H7 (cell line): ENCODE measurements at regions not wholly inside any gene's neighbourhood (a gene's known extent, or its start where the extent isn't known, plus 50 kb on each side); places are given as distances from the start of the nearest gene placed in this dataset.
"Not testable (repeated sequence)": the region's sequence is repeated elsewhere in the genome, so short reads cannot be mapped to it uniquely, and the experiment has no call there.

ENCODE experiments used
- DNase-seq: peaks from one replicate; pipeline ENCODE4 v3.0.0; 2012
- H3K27me3 ChIP-seq: 2 replicates; pipeline ENCODE4 v1.6.0; 2011; ENCODE audit warnings: mild to moderate bottlenecking, low read length; ENCODE audit not compliant: control insufficient read depth, insufficient read depth
- H3K36me3 ChIP-seq: replicated peaks from 2 replicates; pipeline ENCODE4 v1.5.1; 2011; ENCODE audit warnings: low read length; ENCODE audit not compliant: control insufficient read depth, insufficient read depth
- H3K4me3 ChIP-seq: 2 replicates; pipeline ENCODE4 v1.5.1; 2011; ENCODE audit warnings: low read depth, mild to moderate bottlenecking, control low read depth, low read length, moderate library complexity; ENCODE audit not compliant: insufficient read depth

DNA sequence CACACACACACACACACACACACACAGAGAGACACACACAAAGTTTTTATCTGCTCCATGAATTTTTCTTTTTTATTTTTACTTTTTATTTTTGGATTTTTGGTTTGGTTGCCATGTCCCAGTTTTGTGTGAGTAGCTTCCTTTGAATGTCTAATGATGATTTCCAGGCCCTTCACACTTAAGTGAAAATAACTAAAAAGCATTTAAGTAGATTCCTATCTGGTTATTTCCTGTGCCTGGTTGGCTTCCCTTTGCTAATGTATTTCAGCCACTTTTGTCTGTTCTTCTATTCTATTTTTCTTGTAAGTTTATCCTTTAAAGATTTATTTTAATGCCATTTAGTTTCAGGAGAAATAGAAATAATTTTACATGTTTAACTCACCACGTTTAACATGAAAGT, 755.4 kb downstream of the SLC6A15 start:
- H3K4me3 ChIP-seq = no peak overlapping the region
- H3K36me3 ChIP-seq = no peaks in the 10 kb centered on the region
- no peaks in the 10 kb centered on the region for H3K27me3 ChIP-seq
- DNase-seq = no peak

DNA sequence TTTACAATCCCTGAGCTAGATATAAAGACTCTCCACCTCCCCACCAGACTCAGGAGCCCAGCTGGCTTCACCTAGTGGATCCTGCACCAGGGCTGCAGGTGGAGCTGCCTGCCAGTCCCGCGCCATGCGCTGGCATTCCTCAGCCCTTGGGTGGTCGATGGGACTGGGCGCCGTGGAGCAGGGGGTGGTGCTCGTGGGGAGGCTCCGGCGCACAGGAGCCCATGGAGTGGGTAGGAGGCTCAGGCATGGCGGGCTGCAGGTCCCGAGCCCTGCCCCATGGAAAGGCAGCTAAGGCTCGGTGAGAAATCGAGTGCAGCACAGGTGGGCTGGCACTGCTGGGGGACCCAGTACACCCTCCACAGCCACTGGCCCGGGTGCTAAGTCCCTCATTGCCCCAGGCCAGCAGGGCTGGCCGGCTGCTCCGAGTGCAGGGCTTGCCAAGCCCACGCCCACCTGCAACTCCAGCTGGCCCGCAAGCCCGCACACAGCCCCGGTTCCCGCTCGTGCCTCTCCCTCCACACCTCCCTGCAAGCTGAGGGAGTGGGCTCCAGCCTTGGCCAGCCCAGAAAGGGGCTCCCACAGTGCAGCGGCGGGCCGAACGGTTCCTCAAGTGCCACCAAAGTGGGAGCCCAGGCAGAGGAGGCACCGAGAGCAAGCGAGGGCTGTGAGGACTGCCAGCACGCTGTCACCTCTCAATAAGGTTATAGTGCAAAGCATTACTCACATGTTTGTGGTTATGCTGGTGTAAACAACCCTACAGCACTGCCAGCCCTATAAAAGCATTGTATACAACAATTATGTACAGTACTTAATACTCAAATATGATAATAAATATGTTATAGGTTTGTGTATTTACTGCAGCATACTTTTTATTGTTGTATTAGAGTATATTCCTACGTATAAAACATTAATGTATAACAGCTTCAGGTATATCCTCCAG, 757.3 kb downstream of the SLC6A15 start:
- not testable (repeated sequence) for H3K36me3 ChIP-seq, H3K4me3 ChIP-seq, H3K27me3 ChIP-seq, DNase-seq

DNA sequence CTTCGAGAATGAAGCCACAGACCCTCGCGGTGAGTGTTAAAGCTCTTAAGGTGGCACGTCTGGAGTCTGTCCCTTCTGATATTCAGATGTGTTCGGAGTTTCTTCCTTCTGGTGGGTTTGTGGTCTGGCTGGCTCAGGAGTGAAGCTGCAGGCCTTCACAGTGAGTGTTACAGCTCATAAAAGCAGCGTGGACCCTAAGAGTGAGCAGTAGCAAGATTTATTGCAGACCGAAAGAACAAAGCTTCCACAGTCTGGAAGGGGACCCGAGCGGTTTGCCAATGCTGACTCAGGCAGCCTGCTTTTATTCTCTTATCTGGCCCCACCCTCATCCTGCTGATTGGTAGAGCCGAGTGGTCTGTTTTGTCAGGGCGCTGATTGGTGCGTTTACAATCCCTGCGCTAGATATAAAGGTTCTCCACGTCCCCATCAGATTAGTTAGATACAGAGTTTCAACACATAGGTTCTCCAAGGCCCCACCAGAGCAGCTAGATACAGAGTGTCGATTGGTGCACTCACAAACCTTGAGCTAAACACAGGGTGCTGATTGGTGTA, 758.1 kb downstream of the SLC6A15 start:
- not testable (repeated sequence) for H3K27me3 ChIP-seq, H3K4me3 ChIP-seq, H3K36me3 ChIP-seq, DNase-seq

DNA sequence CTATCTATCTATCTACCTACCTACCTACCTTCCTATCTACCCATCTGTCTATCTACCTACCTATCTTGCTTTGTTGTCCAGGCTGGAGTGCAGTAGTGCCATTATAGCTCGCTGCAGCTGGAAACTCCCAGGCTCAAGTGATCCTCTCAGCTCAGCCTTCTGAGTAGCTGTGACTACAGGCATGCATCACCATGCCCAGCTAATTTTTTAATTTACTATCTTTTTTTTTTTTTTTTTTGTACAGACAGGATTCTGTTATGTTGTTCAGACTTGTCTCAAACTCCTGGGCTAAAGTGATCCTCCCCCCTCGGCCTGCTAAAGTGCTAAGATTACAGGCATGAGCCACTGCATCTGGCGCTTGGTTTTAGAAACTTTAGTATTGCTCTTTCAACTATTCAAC, 762.4 kb downstream of the SLC6A15 start:
- DNase-seq = no peak
- H3K27me3 ChIP-seq = no peaks in the 10 kb centered on the region
- H3K36me3 ChIP-seq = no peaks in the 10 kb centered on the region
- H3K4me3 ChIP-seq = no peak overlapping the region

DNA sequence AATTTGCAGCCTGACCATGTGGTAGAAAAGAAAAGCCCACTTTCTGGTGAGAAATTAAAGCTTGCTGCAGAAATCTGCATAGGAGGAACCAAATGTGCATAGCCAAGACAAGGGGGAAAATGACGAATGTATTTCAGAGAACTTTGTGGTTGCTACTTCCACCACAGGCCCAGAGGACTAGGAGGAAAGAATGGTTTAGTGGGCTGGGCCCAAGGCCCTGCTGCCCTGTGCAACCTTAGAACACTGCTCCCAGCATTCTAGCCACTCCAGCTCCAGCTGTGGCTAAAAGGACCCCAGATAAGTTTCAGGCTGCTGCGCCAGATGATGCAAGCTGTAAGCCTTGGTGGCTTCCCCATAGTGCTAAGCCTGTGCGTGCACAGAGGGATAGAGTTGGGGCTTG, 764.3 kb downstream of the SLC6A15 start:
- H3K4me3 ChIP-seq = no peak overlapping the region
- no peaks in the 10 kb centered on the region for H3K36me3 ChIP-seq
- H3K27me3 ChIP-seq = no peaks in the 10 kb centered on the region
- no peak for DNase-seq

DNA sequence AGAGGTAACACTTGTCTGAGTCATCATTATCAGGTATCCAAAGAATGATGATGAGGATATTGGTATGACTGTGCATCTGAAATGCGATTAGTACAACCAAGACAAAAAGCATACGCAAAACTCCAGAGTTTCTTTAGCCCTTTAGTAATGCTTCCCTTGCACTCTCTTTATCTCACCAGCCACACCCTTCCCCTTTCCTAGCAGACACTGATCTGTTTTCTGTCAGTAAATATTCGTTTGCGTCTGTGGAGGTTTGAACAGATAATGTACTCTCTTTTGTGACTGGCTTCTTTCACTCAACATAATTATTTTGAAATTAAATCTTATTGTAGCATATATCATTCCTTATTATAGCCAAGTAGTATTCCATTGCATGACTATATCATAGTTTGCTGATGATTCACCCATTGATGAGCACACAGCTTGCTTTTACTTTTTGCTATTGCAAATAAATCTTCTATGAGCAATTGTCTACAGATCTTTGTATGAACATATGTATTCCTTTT, 775.7 kb downstream of the SLC6A15 start:
- no peak overlapping the region for H3K4me3 ChIP-seq
- no peaks in the 10 kb centered on the region for H3K27me3 ChIP-seq
- DNase-seq = no peak
- H3K36me3 ChIP-seq = no peaks in the 10 kb centered on the region

DNA sequence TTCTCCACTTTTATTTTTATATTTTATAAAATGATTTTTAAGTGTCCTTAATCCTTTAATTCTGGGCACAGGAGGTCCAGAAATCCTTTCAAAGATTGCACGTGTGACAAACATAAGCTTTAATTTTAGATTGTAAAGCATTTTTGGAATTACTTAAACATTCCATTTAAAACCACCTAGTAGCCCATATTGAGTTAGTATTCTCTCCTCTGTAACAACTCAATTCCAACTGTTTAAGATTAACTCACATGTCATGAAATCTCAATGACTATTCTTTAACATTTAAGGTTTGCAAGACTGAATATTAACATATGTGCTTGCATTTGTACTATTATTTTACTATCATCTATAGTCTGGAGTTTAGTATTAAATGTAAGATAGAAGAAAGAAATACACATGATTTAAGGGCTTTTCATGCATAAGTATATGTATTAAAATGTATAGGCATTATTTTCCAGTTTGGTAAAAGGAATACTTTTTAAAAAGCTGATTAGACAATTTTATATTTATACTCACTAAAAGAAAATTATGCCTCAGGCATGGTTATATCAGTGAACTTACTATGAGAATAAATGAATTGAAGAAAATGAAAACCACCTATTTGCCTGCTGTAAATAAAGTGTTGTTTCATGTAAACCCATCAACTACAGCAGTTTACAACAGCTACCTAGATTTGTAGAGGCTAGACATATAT, 776.9 kb downstream of the SLC6A15 start:
- no peak for DNase-seq
- Histone ChIP-seq H3K4me3 (no peak overlapping the region), H3K36me3 (no peaks in the 10 kb centered on the region), H3K27me3 (no peaks in the 10 kb centered on the region)

DNA sequence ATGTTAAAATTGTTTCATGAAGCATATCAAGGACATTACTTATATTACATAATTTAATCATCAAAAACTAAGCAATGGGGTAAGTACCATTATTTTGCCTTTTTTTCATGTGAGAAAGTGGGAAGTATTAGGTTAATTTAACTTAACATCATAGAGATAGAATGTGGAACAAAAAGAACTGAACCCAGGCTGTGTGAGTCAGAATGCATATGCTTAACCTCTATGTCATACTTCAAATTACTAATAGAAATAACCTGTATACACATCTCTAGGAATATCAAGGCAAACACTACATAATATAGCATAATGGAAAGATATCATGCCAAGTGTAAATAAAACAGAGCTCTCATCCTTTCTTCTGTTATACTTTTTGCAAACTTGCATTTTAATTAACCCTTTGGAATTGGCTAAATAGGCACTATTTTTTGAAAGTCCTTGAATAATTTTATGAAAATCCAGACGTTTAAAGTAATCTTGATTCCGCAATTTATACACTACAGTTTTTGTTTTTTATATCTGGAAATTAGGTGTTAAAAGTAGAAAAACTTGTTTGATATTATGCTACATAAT, 777.7 kb downstream of the SLC6A15 start:
- DNase-seq = no peak
- Histone ChIP-seq H3K4me3 (no peak overlapping the region), H3K27me3 (no peaks in the 10 kb centered on the region), H3K36me3 (no peaks in the 10 kb centered on the region)

DNA sequence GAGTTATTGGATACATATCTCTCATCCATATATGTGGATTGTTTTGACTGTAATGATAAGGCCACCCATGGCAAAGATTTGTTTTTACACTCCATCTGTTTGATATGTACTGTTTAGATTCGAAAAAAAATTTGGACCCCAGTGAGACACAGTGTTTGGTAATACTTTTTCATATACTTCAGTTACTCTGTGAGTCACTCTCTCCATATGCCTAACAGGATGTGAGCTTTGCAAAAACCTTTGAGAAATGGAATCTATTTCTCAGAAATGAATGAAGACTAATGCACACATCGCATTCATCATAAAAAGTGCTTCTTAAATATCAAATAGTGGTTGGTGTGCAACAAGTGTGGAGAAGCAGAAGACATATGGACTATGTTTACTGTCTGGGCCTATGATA, 781.5 kb downstream of the SLC6A15 start:
- Histone ChIP-seq H3K27me3 (no peaks in the 10 kb centered on the region), H3K36me3 (no peaks in the 10 kb centered on the region), H3K4me3 (no peak overlapping the region)
- DNase-seq = no peak

DNA sequence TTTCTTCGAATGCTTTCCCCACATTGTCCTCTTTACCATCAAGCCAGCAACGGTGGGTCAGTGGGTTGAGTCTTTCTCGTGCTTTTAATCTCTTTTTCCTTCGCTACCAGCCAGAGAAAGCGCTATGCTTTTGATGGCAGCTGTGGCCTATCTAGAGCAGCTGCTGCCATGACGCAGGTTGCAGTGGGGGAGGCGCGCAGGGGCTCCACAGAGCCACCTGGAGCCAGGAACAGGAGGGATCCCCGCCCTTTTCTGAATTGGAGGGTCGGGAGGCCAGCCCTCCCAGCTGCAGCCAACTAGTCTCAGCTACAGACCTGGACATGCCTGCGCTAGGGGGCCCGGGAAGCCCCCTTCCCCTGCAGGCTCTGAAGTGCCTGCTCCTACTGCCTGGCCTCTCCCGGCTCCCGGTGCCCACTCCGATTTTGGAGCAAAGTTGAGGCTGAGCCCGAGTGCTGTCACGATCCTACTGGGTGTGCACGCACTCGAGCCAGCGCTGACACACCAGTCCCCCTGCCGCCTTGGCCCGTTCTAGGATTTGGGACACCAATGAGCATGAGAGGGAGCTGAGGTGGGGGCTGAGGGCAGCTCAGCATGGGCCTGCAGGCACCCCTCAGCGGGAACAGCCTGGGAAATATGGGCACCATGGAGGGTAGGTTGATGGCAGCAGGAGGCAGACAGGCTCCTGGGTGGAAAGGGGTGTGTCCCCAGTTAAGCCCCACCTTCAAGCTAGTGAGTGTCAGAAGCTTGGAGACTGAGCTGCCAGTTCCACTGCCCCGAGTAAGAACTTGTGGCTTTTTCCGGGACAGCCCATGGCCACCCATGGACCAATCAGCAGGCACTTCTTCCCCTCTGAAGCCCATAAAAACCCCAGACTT, 784.2 kb downstream of the SLC6A15 start:
- DNase-seq = peak; percentile 9
- H3K36me3 ChIP-seq = no peaks in the 10 kb centered on the region
- no peaks in the 10 kb centered on the region for H3K27me3 ChIP-seq
- H3K4me3 ChIP-seq = no peak overlapping the region

DNA sequence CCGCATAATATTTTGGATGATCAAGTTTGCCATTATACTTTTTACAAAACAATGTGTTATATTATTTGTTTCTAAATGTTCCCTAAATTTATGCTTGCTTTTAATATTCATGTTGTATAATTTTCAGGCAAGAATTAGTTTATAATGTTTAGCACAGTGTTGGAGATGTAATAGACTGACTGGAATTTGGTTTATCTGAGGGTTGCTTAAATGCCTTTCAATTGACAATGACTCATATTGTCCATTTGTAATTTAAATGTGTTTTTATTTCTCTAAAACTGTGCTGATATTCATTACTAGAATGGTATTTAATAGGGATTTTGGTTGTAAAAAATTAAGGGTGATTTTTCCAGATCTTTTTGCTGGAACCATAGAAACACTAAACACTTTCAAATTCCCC, 788.4 kb downstream of the SLC6A15 start:
- DNase-seq = no peak

DNA sequence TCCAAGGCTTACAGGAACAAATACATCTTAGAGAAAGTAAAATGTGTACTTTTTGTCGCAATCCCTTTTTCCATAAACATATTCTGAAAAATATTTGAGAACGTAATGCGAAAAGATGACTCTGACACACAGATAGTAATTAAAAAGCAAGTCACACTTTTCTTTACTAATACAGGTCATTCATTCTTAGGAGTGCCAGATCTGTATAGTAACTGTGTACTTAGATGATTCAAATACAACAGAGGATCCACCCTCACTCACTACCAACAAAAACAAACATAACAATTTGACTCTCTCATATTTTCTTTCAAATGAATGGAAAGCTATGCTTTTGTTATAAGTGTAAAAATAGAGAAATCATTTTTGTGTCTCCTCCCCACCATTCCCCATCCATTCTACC, 795.4 kb downstream of the SLC6A15 start:
- no peaks in the 10 kb centered on the region for H3K27me3 ChIP-seq
- H3K36me3 ChIP-seq = no peaks in the 10 kb centered on the region
- no peak for DNase-seq
- H3K4me3 ChIP-seq = no peak overlapping the region

More for the DNA sequence above, 788.4 kb downstream of the SLC6A15 start:
- no peaks in the 10 kb centered on the region for H3K27me3 ChIP-seq
- H3K4me3 ChIP-seq = no peak overlapping the region
- no peaks in the 10 kb centered on the region for H3K36me3 ChIP-seq

DNA sequence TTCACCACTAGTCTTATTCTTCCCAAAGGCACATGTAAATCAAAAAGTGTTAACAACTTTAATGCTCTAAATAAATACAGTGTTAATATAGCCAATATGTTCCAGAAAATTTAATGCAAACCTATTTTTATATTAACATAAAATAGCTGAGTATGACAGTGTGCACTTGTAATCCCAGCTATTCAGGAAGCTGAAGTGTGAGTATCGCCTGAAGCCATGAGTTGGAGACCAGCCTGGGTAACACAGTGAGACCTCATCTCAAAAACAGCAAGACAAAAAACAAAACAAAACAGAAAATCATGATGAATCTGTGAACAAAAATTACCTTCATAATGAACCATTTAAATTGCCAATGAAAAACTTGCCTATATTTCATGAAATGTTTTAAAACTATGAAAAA, 798.9 kb downstream of the SLC6A15 start:
- Histone ChIP-seq H3K36me3 (no peaks in the 10 kb centered on the region), H3K4me3 (no peak overlapping the region), H3K27me3 (no peaks in the 10 kb centered on the region)
- no peak for DNase-seq

DNA sequence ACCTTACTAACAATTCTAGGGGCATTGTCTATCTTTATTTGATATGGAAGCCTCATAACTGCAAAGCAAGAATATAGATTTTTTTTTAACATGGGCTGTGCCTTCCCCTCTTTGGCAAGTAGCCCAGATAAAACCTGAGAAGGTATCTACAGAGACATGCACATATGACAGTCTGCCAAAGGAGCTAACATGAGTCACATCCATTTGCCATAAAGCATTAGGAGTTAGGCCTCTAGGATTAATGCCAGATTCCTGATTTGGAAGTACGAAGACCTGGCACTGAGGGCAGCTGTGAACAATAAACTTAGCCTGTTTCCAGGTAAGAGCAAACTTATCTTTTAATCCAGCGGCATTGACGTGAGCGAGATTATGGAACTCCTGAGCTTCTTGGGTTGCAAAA, 808.7 kb downstream of the SLC6A15 start:
- not testable (repeated sequence) for H3K27me3 ChIP-seq, H3K4me3 ChIP-seq, DNase-seq, H3K36me3 ChIP-seq
